ENCODE measurements at regions not wholly inside any gene's neighbourhood (a gene's known extent, or its start where the extent isn't known, plus 50 kb on each side); places are given as distances from the start of the nearest gene placed in this dataset.

DNA sequence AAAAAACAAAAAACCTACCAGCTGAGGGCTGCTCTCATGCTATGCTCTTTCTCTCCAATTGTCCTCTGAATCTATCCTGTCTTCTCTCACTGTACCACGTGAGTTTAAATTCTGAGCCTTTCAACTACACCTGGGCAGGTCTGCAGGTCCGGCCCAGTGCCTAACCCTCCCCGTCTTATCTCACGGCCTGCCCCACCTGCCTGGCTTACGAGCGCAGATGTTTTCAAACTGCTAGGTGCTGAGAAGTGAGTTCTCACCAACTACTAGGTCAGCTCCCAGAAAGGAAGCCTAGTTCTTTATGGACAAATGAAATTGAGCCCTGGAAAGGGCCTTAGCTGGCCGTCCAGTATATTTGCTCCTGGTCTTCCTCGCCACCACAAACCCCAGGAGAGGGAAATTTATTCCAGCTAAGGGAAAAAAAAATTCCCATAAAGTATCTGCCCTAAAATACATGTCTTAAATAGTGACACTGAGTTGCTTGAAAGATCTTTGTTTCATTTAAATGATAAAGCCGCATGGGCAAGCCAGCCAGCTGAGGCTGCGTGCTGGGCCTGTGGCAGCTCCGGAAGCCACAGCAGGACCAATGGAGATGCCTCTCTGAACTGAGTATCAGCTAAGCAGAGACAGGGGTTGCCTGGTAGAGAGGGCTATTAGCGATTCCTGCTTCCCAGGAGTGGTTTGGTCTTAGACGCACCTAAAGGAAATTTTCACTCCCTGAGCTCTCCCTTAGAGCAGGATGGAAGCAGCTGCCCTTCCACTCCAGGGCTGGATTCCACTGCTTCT, 92.5 kb upstream of the NCK2 start:
- no peak for DNase-seq (ENCODE audit: low spot score)

DNA sequence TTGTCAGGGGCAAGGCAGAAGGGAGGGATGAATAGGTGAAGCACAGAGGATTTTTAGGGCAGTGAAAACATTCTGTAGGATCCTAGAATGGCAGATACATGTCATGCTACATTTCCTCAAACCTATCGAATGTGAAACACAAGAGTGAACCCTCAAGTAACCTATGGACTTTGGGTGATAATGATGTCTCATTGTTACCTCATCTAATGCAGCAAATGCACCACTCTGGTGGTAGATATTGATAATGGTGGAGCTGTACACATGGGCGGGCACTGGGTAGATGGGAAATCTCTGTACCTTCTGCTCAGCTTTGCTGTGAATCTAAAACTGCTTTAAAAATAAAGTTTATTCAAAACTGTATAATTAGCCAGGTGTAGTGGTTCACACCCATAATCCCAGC, 95.2 kb upstream of the NCK2 start:
- no peak for DNase-seq (ENCODE audit: low spot score)

GRCh38 chr2:105647731-105648130, 97.0 kb upstream of the NCK2 start:
- DNase-seq (ENCODE audit: low spot score): peak; percentile 18

DNA sequence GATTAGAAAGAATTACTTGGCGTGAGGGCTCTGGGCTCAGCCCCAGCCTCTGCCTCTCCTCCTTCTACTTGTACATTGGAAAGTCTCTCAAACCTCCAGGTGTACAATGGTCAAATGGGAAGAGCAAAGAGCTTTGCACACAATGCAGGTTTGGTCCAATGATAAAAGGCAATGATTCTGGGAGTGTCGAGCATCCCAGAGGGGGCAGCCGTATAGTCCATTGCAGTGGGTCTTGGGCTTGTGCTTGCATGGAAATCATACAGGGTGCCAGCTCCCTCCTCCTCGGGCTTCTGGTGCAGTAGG, 98.0 kb upstream of the NCK2 start:
- DNase-seq (ENCODE audit: low spot score): peak; percentile 38

- no peak for DNase-seq (ENCODE audit: low spot score)
These were observed 98.6 kb upstream of the NCK2 start for GRCh38 chr2:105645938-105646773.

DNA sequence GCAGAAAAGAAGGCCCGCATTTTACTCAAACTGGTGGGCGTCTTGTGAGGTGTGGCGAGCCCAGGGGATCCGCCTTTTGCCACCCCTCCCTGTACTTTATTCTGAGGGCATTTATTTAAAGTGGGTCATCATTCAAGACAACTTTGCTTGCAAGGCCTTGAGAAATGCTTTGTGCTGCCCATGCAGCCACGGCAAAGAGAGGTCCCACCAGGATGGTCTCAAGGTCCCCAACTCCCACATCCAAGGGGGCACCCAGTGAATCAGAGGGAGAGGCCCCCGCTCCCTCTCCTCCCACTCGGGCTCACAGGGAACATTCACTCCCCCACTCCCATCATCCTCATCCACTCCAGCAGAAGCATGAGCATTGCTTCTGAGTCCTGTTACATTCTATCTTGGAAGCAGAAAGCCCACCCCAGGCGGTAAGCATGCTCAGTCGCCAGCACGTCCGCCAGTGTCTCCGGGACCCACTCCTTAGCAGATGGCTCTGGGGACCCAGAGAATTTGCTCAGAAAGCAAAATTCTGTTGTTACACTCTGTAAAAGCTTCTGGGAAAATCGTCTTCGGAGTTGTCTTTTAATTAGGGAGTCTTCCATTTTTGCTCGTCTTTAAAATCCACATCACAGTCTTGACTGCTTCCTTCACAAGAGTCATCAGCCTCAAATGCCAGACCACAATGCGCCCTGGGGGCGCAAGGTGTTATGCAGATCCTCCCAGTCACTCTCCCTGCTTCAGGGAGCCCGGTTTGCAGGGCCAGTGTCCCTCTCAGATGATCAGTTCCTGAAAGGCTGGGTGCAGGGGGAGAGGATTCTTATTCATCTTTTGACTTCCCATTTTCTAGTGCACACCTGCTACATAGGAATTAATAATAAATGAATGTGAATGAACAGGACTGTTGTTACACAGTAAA, 99.4 kb upstream of the NCK2 start:
- DNase-seq (ENCODE audit: low spot score): peak; percentile 48

GRCh38 chr2:105644174-105644980, 100.3 kb upstream of the NCK2 start:
- DNase-seq (ENCODE audit: low spot score): peak; percentile 55

- DNase-seq (ENCODE audit: low spot score): peak; percentile 12
These were observed 101.1 kb upstream of the NCK2 start for GRCh38 chr2:105643405-105644173.

DNA sequence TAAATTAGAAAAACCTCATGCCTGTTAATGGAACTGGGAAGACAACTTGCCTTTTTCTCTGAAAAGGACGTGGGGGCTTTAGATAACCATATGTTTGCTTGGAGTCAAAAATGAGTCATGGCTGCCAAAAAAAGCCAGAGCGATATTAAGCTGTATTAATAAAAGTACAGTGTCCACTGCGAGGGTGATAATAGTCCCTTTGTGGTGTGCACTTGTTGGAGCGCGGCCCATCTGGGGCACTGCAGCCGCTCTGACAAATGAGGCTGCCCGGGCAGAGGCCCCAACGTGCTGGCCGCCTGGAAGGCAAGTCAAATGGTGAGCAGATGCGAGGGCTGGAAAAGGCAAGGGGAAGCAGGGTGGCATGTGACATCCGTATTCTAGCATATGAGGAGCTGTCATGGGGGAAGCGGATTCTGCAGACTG, 103.3 kb upstream of the NCK2 start:
- DNase-seq (ENCODE audit: low spot score): peak; percentile 75

- peak; percentile 61 for DNase-seq (ENCODE audit: low spot score)
These were observed 104.5 kb upstream of the NCK2 start for GRCh38 chr2:105640246-105640645.

- DNase-seq (ENCODE audit: low spot score): peak; percentile 38
These were observed 108.5 kb upstream of the NCK2 start for GRCh38 chr2:105636109-105636740.

GRCh38 chr2:105635564-105635963, 109.1 kb upstream of the NCK2 start:
- DNase-seq (ENCODE audit: low spot score): peak; percentile 59

DNA sequence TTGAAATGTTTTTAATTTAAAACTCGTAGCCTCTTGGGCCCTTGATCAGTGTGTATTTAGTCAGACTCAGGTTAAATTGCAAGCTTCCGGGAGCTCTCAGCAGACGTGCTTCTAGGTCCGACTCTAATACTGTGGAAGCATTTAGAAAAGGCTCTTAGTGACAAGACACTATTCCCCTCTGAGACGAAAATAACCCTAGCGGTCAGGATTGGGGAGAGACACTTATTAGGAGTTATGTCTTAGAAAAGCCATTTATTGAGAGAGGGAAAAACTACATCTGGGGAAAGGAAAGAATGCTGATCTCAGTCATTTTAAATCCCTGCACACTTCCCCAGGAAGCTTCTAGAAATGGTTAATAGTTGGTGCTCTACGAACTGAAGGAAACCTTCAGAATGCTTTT, 110.5 kb upstream of the NCK2 start:
- DNase-seq (ENCODE audit: low spot score): no peak

DNA sequence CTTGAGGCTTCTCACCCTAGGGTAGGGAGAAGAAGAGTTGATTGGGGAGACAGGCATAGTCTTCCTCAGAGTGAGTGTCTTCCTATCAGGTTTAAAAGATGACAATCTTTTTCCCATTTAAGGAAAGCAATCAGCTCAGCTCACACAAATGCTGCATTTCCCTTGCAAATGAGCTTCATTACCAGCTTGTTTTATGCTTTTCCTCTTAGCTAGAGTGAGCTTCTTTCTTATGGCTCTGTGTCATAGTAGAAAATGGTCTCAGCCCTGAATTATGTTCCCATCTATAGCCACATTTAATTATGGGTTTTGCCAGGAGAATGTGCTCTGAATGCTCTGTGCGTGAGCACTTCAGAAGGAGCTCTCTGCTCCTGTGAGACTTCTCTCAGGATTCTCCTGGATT, 112.8 kb upstream of the NCK2 start:
- peak; percentile 0 for DNase-seq (ENCODE audit: low spot score)

- no peak for DNase-seq (ENCODE audit: low spot score)
These were observed 113.7 kb upstream of the NCK2 start for GRCh38 chr2:105631011-105631410.

DNA sequence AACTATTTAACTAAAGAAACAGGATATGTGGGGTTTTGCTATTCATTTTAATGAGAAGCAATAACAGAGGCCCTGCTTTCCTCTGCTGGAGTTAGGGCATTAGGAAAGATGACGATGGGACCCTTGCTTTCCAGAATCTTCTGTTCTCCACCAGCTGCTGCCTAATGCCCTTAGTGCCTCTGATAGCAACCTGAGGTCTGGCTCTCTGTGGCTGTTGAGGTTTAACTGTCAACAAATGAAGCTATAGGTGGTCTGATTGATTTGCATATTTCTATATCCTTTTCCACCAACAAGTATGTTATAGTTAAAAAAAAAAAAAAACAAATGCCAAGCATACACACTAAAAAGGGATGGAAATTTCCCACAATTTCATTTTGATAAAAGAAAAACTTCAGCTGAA, 115.1 kb upstream of the NCK2 start:
- no peak for DNase-seq (ENCODE audit: low spot score)

GRCh38 chr2:105627534-105627933, 117.2 kb upstream of the NCK2 start:
- peak; percentile 2 for DNase-seq (ENCODE audit: low spot score)

DNA sequence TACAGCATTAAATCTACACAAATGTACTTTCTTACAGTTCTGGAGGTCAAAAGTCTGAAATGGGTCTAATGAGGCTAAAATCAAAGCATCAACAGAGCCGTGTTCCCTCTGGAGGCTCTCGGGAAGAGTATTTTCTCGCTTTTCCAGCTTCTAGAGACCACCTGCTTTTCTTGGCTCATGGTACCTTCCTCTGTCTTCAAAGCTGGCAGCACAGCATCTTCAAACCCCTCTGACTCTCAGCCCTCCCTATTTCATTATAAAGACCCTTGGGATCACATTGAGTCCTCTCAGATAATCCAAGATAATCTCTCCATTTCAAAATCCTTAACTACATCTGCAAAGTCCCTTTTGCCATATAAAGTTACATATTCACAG, 117.8 kb upstream of the NCK2 start:
- DNase-seq (ENCODE audit: low spot score): no peak

DNA sequence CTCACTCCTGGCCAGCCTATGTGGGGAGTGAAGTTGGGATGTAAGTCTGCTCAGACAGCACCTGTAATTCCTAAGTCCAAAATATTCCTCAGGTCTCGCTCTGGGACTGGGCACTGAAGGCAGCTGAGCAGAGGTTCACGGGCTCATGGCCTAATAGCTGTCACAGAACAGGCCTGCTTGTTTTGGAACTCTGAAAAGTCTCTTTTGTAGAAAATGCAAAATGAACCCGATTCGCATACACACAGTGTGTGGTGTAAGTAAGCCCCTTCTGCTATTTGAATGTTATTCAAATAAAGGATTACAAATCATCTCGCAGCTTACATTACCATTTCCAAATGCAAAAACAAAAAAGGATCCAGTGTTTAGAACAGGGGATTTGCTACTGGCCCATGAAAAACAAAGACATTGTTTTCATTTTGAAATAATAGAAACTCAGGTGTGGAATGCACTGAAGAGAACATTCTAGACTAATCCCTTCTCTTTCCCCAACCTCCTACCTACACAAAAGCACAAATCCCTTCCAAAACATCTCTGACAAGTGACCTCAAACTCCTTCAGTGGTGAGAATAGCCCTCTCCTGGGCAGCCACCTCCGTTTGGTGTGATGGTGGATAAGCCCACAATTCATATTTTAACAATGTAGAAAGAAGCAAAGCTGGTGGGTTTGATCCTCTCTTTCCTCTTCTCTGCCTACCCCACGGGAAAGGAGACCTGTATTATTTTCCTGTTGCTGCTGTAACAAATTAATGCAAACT, 118.3 kb upstream of the NCK2 start:
- DNase-seq (ENCODE audit: low spot score): peak; percentile 12

- peak; percentile 42 for DNase-seq (ENCODE audit: low spot score)
These were observed 119.1 kb upstream of the NCK2 start for GRCh38 chr2:105625632-105626031.

All from left forelimb (tissue), 1 donor.